ENCODE measurements at regions not wholly inside any gene's neighbourhood (a gene's known extent, or its start where the extent isn't known, plus 50 kb on each side); places are given as distances from the start of the nearest gene placed in this dataset.

- Histone ChIP-seq H3K4me2 (ENCODE audit: insufficient read depth, low read length) (no peak overlapping the region), H2AFZ (ENCODE audit: low read depth, low read length) (no peak overlapping the region), H4K20me1 (replicated peaks; ENCODE audit: control insufficient read depth, extremely low read depth, insufficient read depth, low read length) (no peaks in the 10 kb centered on the region), H3K79me2 (ENCODE audit: control insufficient read depth, insufficient read depth, low read length) (no peaks in the 10 kb centered on the region), H3K9me1 (replicated peaks; ENCODE audit: control insufficient read depth, extremely low read depth, insufficient read depth, low read length) (no peaks in the 10 kb centered on the region), H3K27ac (ENCODE audit: insufficient read depth, low read depth, low read length) (no peak overlapping the region), H3K4me3 (replicated peaks in 1 of 3; ENCODE audit: insufficient read depth in 1 of 3, low read depth in 1 of 3, low read length in 3 of 3) (no peak overlapping the region), H3K36me3 (ENCODE audit: control insufficient read depth in 2 of 2, extremely low read depth in 1 of 2, insufficient read depth in 2 of 2, low read length in 2 of 2) (no peaks in the 10 kb centered on the region), H3K9ac (replicated peaks; ENCODE audit: extremely low read depth, insufficient read depth, low read length) (no peak overlapping the region), H3K4me1 (ENCODE audit: control insufficient read depth, extremely low read depth, insufficient read depth, low read length) (no peaks in the 10 kb centered on the region), H3K27me3 (ENCODE audit: control insufficient read depth in 2 of 2, insufficient read depth in 2 of 2, low read length in 2 of 2) (peaks cover 0 to 3% of the 10 kb centered on the region in 2 experiments), H3K9me3 (replicated peaks; ENCODE audit: control insufficient read depth, insufficient read depth, low read length) (no peaks in the 10 kb centered on the region)
- intact Hi-C loops (cut with micrococcal nuclease) (no loop called here), dilution Hi-C loops (cut with MboI; ENCODE audit: extremely low pct_ligation_motif_present, low sequenced_read_pairs) (no loop called here)
- no peak for FAIRE-seq
- no peak for TF ChIP-seq GATA2 (IDR thresholded peaks at IDR 0.05; ENCODE audit: insufficient read depth, insufficient read length, low read depth, low read length)
- no peak for TF ChIP-seq POLR2AphosphoS5 (IDR thresholded peaks at IDR 0.05; ENCODE audit: insufficient read depth, low read depth, low read length)
- TF ChIP-seq JUN (IDR thresholded peaks at IDR 0.05; ENCODE audit: borderline replicate concordance, insufficient read depth, insufficient read length, low read depth) = no peak
- no peak for TF ChIP-seq CTCF (IDR thresholded peaks at IDR 0.05; ENCODE audit: extremely low read depth in 1 of 2, insufficient read depth in 1 of 2, low read depth in 1 of 2, low read length in 2 of 2)
- no peak for TF ChIP-seq POLR2A (IDR thresholded peaks at IDR 0.05; ENCODE audit: low read depth, low read length)
- TF ChIP-seq MYC (IDR thresholded peaks at IDR 0.05; ENCODE audit: low read depth, low read length) = no peak
- TF ChIP-seq MAX (IDR thresholded peaks at IDR 0.05; ENCODE audit: insufficient read depth, insufficient read length) = no peak
- no peak for TF ChIP-seq FOS (IDR thresholded peaks at IDR 0.05; ENCODE audit: borderline replicate concordance, insufficient read depth, low read length)
- TF ChIP-seq EZH2 (IDR thresholded peaks at IDR 0.05; ENCODE audit: borderline replicate concordance, low read depth, low read length, severe bottlenecking) = no peak
- DNase-seq (ENCODE audit: low read depth, low spot score) = no peak
- ChIA-PET CTCF (no interaction called here), POLR2A (no interaction called here)
- BruUV-seq (replicated peaks) = no TSS peak
These were observed 188.9 kb downstream of the RRAGC start for GRCh38 chr1:38670544-38671122.
